HG03196 (cell line): ENCODE measurements at regions not wholly inside any gene's neighbourhood (a gene's known extent, or its start where the extent isn't known, plus 50 kb on each side); places are given as distances from the start of the nearest gene placed in this dataset.
"Not testable (repeated sequence)": the region's sequence is repeated elsewhere in the genome, so short reads cannot be mapped to it uniquely, and the experiment has no call there.

Experiments
- ATAC-seq: cut with Tn5 transposase; IDR thresholded peaks from one replicate; pipeline ENCODE4 v1.9.1; 2021; ENCODE audit not compliant: unreplicated experiment

DNA sequence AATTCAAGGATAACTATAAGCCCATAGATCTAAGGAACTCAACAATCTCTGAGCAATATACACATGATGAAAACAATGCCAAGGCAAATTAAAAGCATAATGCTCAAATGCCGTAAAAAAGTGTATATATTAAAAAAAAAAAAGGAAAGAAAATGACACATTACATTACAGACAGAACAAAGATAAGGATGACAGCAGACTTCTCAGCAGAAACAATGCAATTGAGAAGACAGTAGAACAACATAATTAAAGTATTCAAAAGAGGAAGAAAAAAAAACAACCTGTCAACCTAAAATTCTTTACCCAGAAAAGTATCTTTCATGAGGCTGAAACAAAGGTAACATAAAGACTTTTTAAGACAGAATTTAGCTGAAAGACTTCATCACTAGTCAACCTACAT lies 591.7 kb downstream of the ZNF608 start:
- no peak for ATAC-seq

- ATAC-seq: no peak
These were observed 592.9 kb downstream of the ZNF608 start for GRCh38 chr5:124153588-124153987.

- ATAC-seq: no peak
These were observed 597.9 kb downstream of the ZNF608 start for GRCh38 chr5:124148574-124148973.

GRCh38 chr5:124140060-124140459 lies 606.4 kb downstream of the ZNF608 start:
- ATAC-seq: no peak

DNA sequence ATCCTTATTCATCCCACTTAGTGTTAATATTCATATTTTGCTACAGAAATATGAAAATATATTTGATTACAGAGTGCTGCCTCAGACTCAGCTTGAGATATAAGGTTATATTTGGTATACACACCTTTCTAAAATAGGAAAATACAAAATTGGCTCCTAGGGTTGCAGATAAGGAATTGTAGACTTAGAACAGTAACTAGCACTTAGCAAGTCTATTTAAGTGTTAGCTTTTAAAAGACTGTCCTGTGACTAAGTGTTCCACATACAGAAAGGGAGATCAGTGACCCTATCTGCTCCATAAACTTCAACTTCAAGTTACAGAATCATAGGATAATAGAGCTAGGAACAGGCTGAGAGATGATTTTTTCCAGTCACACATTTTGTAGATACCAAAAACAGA lies 607.0 kb downstream of the ZNF608 start:
- ATAC-seq: no peak

DNA sequence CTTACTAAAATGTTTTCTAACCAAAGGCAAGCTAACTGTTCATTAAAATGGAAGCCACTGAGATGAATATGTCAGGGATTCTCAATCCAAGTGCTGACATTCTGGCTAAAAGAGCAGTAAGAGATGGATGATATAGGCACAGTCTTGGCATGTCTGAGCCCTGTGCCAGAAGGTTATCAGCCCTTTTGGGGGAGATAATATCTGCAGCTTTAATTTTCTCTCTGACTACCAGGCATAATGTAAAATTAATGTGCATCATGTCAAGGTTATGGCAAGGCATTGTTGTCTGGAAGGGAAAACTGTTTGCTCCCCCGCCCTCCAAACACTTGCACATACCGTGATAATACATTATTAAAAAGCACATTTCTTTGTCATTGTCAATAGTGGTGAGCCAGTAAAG lies 609.8 kb downstream of the ZNF608 start:
- no peak for ATAC-seq

- no peak for ATAC-seq
These were observed 611.5 kb downstream of the ZNF608 start for GRCh38 chr5:124134941-124135340.

DNA sequence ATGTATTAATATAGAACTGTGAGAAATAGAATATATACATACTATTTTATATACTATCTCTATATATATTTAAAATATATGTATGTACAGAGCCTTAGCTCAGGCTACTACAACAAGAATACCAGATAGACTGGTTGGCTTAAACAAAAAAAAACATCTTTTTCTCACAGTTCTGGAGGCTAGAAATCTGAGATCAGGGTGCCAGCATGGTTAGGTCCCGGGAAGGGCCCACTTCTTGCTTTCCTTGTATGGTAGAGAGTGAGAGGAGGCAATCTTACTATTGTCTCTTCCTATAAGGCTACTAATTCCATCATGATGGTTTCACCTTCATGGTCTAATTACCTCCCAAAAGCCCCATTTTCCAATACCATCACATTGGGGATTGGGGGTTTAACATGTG lies 613.0 kb downstream of the ZNF608 start:
- ATAC-seq: no peak

- ATAC-seq: no peak
These were observed 613.6 kb downstream of the ZNF608 start for GRCh38 chr5:124132843-124133242.

- ATAC-seq: no peak
These were observed 615.0 kb downstream of the ZNF608 start for GRCh38 chr5:124131466-124131865.

- ATAC-seq: no peak
These were observed 615.6 kb downstream of the ZNF608 start for GRCh38 chr5:124130816-124131215.

GRCh38 chr5:124128867-124129266 lies 616.9 kb downstream of the CSNK1G3 start:
- no peak for ATAC-seq

GRCh38 chr5:124126504-124127217 lies 614.7 kb downstream of the CSNK1G3 start:
- peak; percentile 84 for ATAC-seq

- ATAC-seq: no peak
These were observed 612.8 kb downstream of the CSNK1G3 start for GRCh38 chr5:124124711-124125229.

- no peak for ATAC-seq
These were observed 609.2 kb downstream of the CSNK1G3 start for GRCh38 chr5:124121198-124121597.

DNA sequence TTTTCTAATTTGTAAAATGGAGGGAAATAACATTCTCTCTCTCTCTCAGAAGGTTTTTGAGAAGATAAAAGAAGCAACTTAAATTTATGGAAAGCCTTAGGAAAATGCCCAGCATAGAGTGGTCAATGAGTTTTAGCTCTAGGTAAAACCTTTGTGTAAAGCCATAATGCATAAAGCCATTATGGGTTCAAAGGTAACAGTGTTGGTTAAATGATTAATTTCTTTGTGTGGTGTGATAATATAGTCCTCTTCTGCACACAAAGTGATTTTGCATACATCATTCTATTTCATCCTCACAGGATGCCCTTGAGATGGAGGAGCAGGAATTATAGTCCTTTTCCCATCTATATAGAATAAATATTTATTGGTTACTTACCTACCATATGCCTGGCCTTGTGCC lies 602.9 kb downstream of the CSNK1G3 start:
- ATAC-seq: no peak

DNA sequence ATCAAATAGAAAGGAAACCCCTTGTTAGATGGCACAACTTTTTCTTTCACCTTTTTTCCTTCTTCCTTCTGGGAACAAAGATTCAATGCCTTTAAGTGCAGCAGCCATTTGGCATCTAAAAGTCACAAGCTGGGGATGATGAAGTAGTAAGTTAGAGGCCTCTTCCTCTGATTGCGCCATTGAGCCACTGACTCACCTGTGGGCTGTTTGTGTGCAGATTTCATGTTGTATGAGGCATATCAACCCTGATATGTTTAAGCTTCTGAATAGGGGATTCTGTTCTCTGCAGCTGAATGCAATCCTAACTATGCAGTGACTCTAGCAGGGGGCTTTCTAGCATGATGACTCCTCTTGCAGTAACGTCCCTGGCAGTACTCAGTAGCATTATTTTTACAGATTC lies 599.9 kb downstream of the CSNK1G3 start:
- ATAC-seq: no peak

DNA sequence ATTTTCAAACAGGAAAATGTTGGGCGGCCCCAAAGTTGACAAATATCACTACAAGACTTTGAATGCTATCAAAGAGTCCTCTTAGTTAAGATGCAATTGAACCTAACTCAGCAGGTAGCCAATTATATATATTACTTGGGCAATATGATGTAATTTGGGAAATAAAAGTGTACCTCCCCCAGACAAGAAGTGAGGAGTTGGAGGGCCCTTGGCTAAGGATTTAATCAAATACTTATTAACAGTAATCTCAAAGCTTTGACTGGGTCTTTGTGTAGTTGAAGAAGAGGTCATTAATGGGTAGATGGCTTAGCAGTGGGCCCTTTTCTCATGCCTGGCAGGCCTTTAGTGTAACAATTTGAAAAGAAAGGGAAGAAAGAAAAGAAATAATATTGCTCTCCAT lies 599.0 kb downstream of the CSNK1G3 start:
- ATAC-seq: no peak

- no peak for ATAC-seq
These were observed 593.3 kb downstream of the CSNK1G3 start for GRCh38 chr5:124105326-124105725.

- ATAC-seq: no peak
These were observed 592.8 kb downstream of the CSNK1G3 start for GRCh38 chr5:124104821-124105220.

DNA sequence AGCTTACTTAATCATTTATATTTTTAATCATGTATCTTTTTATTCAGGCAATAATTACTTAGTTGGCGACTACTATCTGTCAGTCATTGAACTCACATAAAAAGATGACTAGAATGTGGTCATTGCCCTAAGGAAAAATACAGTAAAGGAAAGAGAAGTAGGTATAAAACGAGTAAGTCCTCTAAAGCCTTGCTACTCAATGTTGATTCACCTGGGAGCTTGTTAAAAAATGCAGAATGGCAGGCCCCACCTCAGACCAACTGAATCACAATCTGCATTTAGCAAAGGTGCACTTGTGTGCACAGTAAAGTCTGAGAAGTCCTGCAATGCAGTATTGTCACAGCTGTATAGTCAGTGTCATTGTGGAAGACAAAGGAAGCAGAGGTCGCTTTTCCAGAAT lies 592.4 kb downstream of the CSNK1G3 start:
- no peak for ATAC-seq

GRCh38 chr5:124103671-124104070 lies 591.7 kb downstream of the CSNK1G3 start:
- no peak for ATAC-seq

DNA sequence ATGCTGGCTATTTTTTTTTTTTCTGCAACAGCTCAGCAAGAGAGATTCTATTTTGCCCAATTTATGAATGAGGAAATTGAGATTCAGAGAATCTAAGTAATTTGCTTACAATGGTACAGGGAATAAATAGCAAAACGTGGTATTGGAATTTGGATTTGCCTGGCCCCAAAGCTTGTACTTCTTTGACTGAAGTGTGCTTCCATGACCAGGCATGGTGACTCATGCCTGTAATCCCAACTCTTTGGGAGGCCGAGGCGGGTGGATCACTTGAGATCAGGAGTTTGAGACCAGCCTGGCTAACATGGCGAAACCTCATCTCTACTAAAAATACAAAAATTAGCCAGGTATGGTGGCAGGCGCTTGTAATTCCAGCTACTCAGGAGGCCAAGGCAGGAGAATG lies 591.1 kb downstream of the CSNK1G3 start:
- ATAC-seq: not testable (repeated sequence)
